HG03280 (cell line): ENCODE measurements at regions not wholly inside any gene's neighbourhood (a gene's known extent, or its start where the extent isn't known, plus 50 kb on each side); places are given as distances from the start of the nearest gene placed in this dataset.
"Not testable (repeated sequence)": the region's sequence is repeated elsewhere in the genome, so short reads cannot be mapped to it uniquely, and the experiment has no call there.

Experiments
- ATAC-seq: cut with Tn5 transposase; IDR thresholded peaks from one replicate; pipeline ENCODE4 v1.9.1; 2021; ENCODE audit warnings: mild to moderate bottlenecking, moderate library complexity; ENCODE audit not compliant: unreplicated experiment

DNA sequence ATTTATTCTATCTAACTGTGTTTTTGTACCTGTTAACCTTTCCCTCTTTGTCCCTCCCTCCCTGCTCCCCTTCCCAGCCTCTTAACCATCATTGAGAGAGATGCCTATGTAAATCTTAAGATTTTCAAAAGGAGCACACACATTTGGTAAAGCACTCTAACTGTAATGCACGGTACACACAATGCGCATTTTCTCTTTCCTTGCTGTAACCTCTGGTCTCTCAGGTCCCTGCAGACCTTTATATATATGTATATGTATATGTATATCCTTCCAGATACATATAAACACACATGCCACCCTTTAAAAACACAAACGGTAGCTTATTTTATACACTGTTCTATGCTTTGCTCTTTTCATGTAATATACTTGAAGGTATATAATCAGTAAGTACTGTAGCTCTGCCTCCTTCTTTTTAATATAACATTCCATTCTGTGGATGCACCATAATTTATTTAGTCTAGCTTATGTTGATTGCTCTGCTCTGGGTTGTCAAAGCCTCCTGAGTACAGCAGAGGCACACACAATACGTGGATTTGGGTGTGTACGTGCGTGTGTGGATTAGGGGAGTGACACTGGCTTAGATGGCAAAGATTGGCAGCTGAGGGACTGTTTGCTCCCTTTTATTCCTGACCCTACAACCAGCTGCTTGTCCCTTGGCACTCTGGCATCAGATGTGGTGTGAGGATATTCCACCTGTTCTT is 118.4 kb upstream of the PTPN20 start:
- not testable (repeated sequence) for ATAC-seq

DNA sequence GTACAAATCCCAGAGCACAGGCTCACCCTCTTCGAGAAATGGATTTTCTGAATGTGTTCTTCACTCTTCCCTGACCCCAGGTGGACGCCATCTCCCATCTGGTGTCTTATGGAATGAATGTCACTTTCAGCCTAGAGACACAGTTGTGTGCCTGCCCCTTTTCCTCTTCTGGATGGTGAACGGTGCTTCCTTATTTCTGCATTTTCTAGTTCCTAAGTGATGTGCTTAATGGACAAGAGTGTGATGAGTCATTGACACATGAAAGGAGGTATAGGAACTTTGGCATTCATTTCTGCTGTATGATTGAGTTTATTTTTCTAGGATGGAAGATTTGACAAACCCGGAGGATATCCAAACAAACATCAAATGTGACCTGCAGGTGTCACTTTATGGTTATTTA is 114.9 kb upstream of the PTPN20 start:
- ATAC-seq: not testable (repeated sequence)

DNA sequence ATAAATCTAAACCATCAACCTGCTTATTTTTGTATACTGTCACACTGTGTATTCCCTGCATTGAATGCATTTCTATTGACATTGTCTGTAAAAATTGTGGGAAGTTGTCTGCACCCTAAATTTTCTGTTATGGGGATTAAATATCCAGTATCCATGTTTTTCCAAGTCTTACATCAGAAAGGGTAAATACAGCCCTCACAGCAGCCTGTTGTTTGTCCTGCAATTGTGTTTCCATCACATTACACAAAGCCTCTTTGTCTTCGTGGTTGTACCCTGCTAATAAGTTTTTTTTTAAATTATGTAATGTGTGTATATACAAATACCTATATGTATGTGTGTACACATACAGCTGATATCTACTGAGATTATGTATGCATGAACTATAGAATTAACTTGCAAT is 109.2 kb upstream of the PTPN20 start:
- ATAC-seq: not testable (repeated sequence)

DNA sequence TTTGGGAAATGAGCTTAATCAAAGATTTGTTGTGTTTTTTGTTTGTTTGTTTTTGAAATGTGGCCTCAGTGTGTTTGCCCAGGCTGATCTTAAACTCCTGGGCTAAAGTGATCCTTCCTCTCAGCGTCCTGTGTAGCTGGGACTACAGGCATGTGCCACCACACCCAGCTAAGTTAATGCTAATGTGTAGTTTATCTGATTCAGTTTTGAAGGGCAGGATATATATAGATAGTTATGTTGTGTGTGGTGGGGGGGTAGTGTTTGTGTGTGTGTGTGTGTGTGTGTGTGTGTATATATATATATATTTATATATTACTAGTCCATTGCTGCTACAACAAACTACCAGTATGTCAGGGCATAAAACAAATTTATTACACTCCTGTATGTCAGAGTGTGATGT is 108.1 kb upstream of the PTPN20 start:
- not testable (repeated sequence) for ATAC-seq

DNA sequence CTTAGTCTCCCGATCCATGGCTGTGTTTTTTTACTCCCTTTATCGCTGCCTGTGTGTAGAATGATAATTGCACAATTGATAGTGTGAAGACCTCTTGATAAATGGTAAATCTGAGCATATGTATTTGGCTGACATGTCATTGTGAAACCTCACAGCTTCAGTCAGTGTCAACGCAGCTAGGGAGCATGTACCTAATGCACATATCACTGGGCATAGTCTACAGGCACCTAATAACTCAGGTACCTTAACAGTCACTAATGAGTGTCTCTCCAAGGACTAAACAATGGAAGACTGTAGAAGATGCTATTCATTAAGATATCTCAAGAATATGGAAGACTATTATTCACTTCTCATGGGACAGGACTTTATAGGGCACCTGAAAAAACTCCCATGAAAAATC is 101.0 kb upstream of the PTPN20 start:
- not testable (repeated sequence) for ATAC-seq

DNA sequence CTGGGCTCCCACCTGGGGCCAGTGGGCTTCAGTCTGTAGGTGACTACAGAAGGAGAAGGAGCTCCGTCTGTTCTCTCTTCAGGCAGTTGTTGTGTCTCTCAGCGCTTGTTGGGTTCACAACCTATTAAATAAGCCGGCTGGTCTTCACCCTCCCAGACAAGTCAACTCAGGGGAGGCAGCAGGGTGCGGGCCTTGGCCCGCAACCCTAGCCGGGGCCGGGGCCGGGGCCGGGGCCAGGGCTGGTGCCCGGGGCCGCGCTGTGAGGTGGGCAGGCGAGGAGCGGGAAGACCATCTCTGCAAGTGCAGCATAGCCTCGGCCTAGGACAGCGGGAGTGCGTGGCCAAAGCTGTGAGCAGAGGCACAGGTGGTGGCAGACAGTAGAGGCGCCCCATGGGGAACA is 95.1 kb upstream of the PTPN20 start:
- not testable (repeated sequence) for ATAC-seq

DNA sequence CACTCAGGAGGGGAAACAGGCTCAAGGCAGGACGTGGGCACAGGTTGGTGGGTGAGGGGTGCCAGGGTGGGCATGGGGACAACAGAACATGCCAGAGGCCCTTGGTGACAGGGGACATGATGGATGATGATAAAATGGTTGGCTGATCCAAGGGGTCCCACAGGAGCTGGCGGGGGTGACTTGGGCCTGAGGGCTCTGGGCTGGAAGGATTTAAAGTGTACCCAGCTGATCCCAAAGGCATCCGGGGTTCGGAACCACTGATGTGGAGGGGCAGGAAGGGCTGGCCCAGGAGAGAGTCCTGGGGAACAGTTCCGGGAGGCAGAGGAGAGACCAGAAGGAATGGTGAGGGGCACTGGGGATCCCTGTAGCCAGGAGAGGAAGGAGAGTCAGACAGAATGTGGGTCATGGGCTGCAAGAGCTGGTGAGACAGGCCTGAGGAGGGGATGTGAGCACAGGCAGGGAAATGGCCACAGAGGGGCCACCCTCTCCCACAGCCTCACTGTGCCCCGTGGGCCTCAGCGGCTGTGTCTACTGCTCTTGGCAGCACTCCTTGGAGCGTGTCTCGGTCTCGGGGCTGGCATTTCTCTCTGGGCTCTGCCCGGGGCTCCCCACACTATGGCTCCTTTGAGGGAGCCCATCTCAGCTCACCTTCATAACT is 70.7 kb upstream of the PTPN20 start:
- not testable (repeated sequence) for ATAC-seq

DNA sequence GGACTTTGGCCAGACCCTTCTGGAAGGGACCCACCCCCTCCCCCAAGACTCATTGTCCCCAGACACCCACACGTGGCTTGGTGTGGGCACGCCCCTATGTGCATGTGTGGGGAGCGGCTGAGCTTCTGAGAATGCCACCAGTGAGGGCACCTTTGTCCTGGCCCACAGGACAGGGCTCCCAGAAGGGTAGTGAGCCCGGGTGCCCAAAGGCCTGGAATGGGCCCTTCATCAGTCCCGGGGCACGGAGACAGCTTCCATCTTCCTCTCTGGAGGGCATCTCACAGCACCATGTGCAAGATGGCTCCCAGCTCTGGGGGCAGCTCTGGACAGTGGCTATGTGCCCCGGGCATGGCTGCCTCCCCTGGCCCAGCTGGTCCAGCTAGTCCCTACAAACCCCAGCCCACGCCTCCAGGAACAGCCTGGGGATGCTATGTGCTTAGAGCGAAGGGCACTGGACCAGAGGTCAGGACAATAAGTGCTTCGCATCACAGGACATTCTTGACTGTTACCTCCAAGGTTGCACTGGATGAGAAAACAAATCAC is 70.1 kb upstream of the PTPN20 start:
- ATAC-seq: not testable (repeated sequence)

DNA sequence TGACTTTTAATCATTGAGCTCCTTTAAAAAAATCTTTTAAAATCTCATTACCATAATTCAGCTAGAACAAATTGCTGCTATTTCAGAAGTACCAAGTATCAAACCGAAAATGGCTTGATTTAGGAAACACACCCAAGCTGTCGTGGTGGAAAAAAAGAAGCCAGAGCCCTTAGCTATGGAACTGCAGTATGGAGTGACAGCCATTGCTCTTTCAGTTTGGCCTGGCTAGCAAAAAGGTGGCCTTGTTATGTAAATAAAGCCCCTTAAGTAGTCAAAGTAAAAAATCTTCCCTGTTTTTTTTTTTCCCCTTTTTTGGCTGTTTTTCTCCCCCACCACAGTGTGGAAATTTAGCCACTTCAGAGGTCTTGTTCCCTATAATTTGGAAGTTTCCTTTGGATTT is 66.0 kb upstream of the PTPN20 start:
- not testable (repeated sequence) for ATAC-seq

DNA sequence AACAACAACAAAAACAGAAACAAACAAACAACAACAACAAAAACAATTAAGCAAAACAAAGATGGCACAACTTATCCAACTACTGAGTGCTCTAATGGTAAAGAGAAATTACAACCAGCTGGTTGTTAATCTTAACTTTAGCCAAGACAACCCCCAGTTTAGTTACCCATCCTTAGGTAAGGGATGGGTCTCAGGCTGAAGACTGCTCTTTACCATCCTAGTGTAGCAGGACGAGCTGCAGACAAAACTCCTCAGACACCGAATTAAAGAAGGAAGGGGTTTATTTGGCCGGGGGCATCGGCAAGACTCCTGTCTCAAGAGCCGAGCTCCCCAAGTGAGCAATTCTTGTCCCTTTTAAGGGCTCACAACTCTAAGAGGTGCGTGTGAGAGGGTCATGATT is 65.6 kb upstream of the PTPN20 start:
- ATAC-seq: not testable (repeated sequence)

DNA sequence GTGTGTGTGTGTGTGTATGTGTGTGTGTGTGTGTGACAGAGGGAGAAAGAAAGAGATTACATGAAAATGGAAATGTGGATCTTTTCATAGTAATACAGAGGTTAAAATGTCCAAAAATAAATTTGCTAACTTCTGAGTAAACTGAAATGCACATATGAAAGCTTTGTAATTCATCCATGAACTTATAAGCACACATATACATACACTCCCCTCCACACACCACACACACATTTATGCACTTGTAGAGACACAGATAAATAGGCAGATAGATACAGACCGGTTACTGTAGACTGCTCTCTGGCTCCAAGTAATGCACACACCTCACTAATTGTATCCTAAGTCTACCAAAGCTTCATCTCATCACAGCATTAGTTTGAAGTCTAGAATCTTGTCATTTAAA is 50.5 kb upstream of the PTPN20 start:
- ATAC-seq: not testable (repeated sequence)
